Fibroblast of mammary gland (primary cell): ENCODE measurements at regions not wholly inside any gene's neighbourhood (a gene's known extent, or its start where the extent isn't known, plus 50 kb on each side); places are given as distances from the start of the nearest gene placed in this dataset.
"Not testable (repeated sequence)": the region's sequence is repeated elsewhere in the genome, so short reads cannot be mapped to it uniquely, and the experiment has no call there.

Experiments
- DNase-seq: peaks from one replicate; pipeline ENCODE4 v3.0.0-alpha.2; 2010; ENCODE audit warnings: low read depth
- H3K4me3 ChIP-seq: 2 replicates; pipeline ENCODE4 v1.5.1; 2011; ENCODE audit warnings: low read depth, mild to moderate bottlenecking, low read length, moderate library complexity; ENCODE audit not compliant: control insufficient read depth
- CTCF ChIP-seq: conservative IDR thresholded peaks from 2 replicates; pipeline ENCODE4 v1.5.1; 2011; ENCODE audit warnings: low read depth, low read length, inconsistent platforms; ENCODE audit not compliant: control insufficient read depth, insufficient read depth

GRCh38 chr6:86217906-86218305, 575.2 kb upstream of the SYNCRIP start:
- no peak for DNase-seq
- no peak overlapping the region for H3K4me3 ChIP-seq
- no peak for TF ChIP-seq CTCF

- no peak for TF ChIP-seq CTCF
- H3K4me3 ChIP-seq = no peak overlapping the region
- no peak for DNase-seq
Observed at GRCh38 chr6:86215323-86215722, 572.6 kb upstream of the SYNCRIP start.

GRCh38 chr6:86205980-86206379, 563.3 kb upstream of the SYNCRIP start:
- H3K4me3 ChIP-seq = no peak overlapping the region
- no peak for TF ChIP-seq CTCF
- DNase-seq = no peak

GRCh38 chr6:86203044-86203443, 560.4 kb upstream of the SYNCRIP start:
- no peak for DNase-seq
- no peak for TF ChIP-seq CTCF
- no peak overlapping the region for H3K4me3 ChIP-seq

- H3K4me3 ChIP-seq = no peak overlapping the region
Observed at GRCh38 chr6:86193821-86194220, 551.1 kb upstream of the SYNCRIP start.

GRCh38 chr6:86192123-86192522, 549.4 kb upstream of the SYNCRIP start:
- H3K4me3 ChIP-seq = no peak overlapping the region
- TF ChIP-seq CTCF = peak; percentile 4
- DNase-seq = peak; percentile 2

More at GRCh38 chr6:86193821-86194220, 551.1 kb upstream of the SYNCRIP start:
- no peak for TF ChIP-seq CTCF
- DNase-seq = no peak

GRCh38 chr6:86175149-86175548, 532.5 kb upstream of the SYNCRIP start:
- not testable (repeated sequence) for H3K4me3 ChIP-seq, DNase-seq
- peak; percentile 2 for TF ChIP-seq CTCF
